ENCODE measurements at regions not wholly inside any gene's neighbourhood (a gene's known extent, or its start where the extent isn't known, plus 50 kb on each side); places are given as distances from the start of the nearest gene placed in this dataset.

DNA sequence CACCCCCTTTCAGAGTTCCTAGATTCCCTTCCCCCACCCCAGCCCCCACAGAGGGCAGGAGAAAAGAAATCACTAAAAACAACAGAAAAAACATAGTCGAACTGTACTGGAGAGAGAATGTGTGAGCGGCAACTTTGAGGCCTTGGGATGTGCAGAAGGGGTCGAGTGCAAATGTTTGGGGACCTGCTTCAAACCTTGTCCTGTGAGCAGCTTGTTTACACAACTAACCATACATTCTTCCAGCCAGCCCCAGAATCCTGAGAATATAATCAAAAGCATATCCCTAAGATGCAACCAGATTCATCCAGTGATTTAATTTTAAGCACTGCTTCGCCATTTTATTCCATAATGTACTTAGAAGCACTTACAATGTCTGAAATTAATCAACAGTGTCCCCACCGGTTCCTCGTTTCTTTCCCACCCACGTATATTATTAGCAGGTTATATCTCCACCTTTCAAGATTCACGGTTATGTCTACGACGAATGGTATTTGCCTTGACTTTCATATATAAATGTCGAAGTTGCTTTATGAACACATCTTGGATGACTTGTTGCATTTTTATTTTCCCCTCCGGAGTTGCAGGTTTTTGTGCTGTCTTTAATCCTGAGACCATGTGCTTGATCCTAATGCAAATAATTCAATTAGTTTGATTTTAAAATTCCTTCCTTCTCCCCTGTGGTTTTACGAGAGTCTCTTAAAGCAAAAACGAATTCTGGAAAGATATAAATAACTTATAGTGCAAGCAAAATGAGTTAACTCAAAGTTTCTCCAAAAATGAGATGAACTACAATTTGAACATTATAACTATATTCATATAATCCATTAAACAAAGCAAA is 107.6 kb downstream of the ZIC5 start:
- Histone ChIP-seq H2AK5ac (ENCODE audit: insufficient read length, low read length) (no peak overlapping the region), H2BK15ac (ENCODE audit: low read depth, low read length) (no peak overlapping the region), H2AFZ (ENCODE audit: low read length) (no peak overlapping the region), H3K56ac (ENCODE audit: insufficient read length, low read depth, low read length) (no peak overlapping the region), H3K79me1 (ENCODE audit: insufficient read depth, low read depth, low read length, poor library complexity, severe bottlenecking) (no peaks in the 10 kb centered on the region), H3K79me2 (ENCODE audit: insufficient read depth, low read length) (no peaks in the 10 kb centered on the region), H3K18ac (ENCODE audit: insufficient read length, low read depth, low read length) (no peak overlapping the region), H3K23ac (ENCODE audit: insufficient read length, low read depth, low read length) (no peak overlapping the region), H3K9ac (ENCODE audit: extremely low read depth, insufficient read length, low read length) (no peak overlapping the region), H4K8ac (replicated peaks; ENCODE audit: insufficient read length, low read depth, low read length) (no peak overlapping the region), H3K4me1 (ENCODE audit: insufficient read depth, low read length) (peaks cover 11% of the 10 kb centered on the region; the same call in 1 of the 2 replicates), H4K5ac (ENCODE audit: insufficient read length, low read depth, low read length) (no peak overlapping the region), H4K91ac (ENCODE audit: insufficient read length, low read depth, low read length) (no peak overlapping the region), H3K14ac (ENCODE audit: insufficient read depth, low read length) (no peak overlapping the region), H2BK120ac (ENCODE audit: low read depth, low read length, poor library complexity, severe bottlenecking) (no peak overlapping the region), H2BK12ac (ENCODE audit: insufficient read length, low read depth, low read length) (no peak overlapping the region), H3T11ph (ENCODE audit: low read length) (no peak overlapping the region), H3K27me3 (ENCODE audit: insufficient read depth, low read length) (no peaks in the 10 kb centered on the region), H3K27ac (ENCODE audit: insufficient read length, low read depth, low read length) (no peak overlapping the region), H4K20me1 (ENCODE audit: control insufficient read depth, insufficient read depth, insufficient read length) (no peaks in the 10 kb centered on the region), H2BK20ac (ENCODE audit: low read depth, low read length, poor library complexity, severe bottlenecking) (no peak overlapping the region), H3K23me2 (ENCODE audit: insufficient read length, low read depth, low read length, poor library complexity, severe bottlenecking) (no peaks in the 10 kb centered on the region), H3K4ac (ENCODE audit: low read depth, low read length) (no peak overlapping the region), H3K4me2 (ENCODE audit: insufficient read depth, insufficient read length, low read length) (no peak overlapping the region), H3K9me3 (ENCODE audit: control insufficient read depth, low read depth, low read length) (no peaks in the 10 kb centered on the region), H2BK5ac (ENCODE audit: insufficient read length, low read length) (no peak overlapping the region)
- Mint-ChIP-seq H3K27me3 (ENCODE audit: low read depth) (no peaks in the 10 kb centered on the region), H3K27ac (peak overlapping the region in 2 of 3 experiments; percentile 71 to 83; a peak in 4 of 7 replicates), H3K36me3 (ENCODE audit: insufficient read depth in 1 of 3, low read depth in 3 of 3) (0 out of 7 replicates have a peak, but pooled peaks cover 0 to 2% (median 0%) of the 10 kb centered on the region in 3 experiments), H3K4me3 (no peak overlapping the region), H3K4me1 (peaks cover 79 to 81% of the 10 kb centered on the region in 2 experiments), H3K9me3 (no peaks in the 10 kb centered on the region)
- no peak for DNase-seq
- no CpG with 5 or more reads among the region's 14 CpGs for WGBS (ENCODE audit: extremely low coverage, insufficient read length, low lambda C conversion rate)
- TF ChIP-seq, protein P1, sequence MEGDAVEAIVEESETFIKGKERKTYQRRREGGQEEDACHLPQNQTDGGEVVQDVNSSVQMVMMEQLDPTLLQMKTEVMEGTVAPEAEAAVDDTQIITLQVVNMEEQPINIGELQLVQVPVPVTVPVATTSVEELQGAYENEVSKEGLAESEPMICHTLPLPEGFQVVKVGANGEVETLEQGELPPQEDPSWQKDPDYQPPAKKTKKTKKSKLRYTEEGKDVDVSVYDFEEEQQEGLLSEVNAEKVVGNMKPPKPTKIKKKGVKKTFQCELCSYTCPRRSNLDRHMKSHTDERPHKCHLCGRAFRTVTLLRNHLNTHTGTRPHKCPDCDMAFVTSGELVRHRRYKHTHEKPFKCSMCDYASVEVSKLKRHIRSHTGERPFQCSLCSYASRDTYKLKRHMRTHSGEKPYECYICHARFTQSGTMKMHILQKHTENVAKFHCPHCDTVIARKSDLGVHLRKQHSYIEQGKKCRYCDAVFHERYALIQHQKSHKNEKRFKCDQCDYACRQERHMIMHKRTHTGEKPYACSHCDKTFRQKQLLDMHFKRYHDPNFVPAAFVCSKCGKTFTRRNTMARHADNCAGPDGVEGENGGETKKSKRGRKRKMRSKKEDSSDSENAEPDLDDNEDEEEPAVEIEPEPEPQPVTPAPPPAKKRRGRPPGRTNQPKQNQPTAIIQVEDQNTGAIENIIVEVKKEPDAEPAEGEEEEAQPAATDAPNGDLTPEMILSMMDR (conservative IDR thresholded peaks at IDR 0.05) = no peak

Data from H9 (cell line).